HepG2 (cell line): ENCODE measurements at regions not wholly inside any gene's neighbourhood (a gene's known extent, or its start where the extent isn't known, plus 50 kb on each side); places are given as distances from the start of the nearest gene placed in this dataset.

Source experiments
- CEBPB ChIP-seq: IDR thresholded peaks from 2 replicates; pipeline ENCODE4 v1.6.1; 2011; ENCODE audit warnings: low read depth, low read length, improper control_type of control experiment, borderline replicate concordance
- CTCF ChIP-seq: sonication (generic); formaldehyde crosslinking; IDR thresholded peaks from 2 replicates; pipeline ENCODE4 v1.5.0; 2020; ENCODE audit warnings: mild to moderate bottlenecking, missing genetic modification reagents, moderate library complexity
- MYPOP ChIP-seq: sonication (generic); formaldehyde crosslinking; IDR thresholded peaks from 2 replicates; pipeline ENCODE4 v1.8.1; 2023; ENCODE audit warnings: mild to moderate bottlenecking, moderate library complexity, missing genetic modification reagents
- ZNF589 ChIP-seq: sonication (generic); formaldehyde crosslinking; conservative IDR thresholded peaks from 2 replicates; pipeline ENCODE4 v1.8.0; 2022; ENCODE audit warnings: mild to moderate bottlenecking, moderate library complexity, missing genetic modification reagents

- TF ChIP-seq CTCF (CRISPR knock-in tag) (no peak), MYPOP (CRISPR knock-in tag) (no peak), CEBPB (no peak), ZNF589 (no peak)
These were observed 907.4 kb downstream of the UQCRFS1 start for GRCh38 chr19:28305513-28305912.
